ENCODE measurements at regions not wholly inside any gene's neighbourhood (a gene's known extent, or its start where the extent isn't known, plus 50 kb on each side); places are given as distances from the start of the nearest gene placed in this dataset.
"Not testable (repeated sequence)": the region's sequence is repeated elsewhere in the genome, so short reads cannot be mapped to it uniquely, and the experiment has no call there.

- DNase-seq = not testable (repeated sequence)
Observed at GRCh38 chr5:102154791-102155605, 141.1 kb downstream of the SLCO4C1 start.

- no peak for DNase-seq
Observed at GRCh38 chr5:102154291-102154690, 141.8 kb downstream of the SLCO4C1 start.

- no peak for DNase-seq
Observed at GRCh38 chr5:102153003-102153759, 142.9 kb downstream of the SLCO4C1 start.

- DNase-seq = no peak
Observed at GRCh38 chr5:102139029-102139428, 157.1 kb downstream of the SLCO4C1 start.

GRCh38 chr5:102138243-102138653 lies 157.8 kb downstream of the SLCO4C1 start:
- DNase-seq = no peak

- DNase-seq = no peak
Observed at GRCh38 chr5:102130890-102131289, 165.2 kb downstream of the SLCO4C1 start.

- no peak for DNase-seq
Observed at GRCh38 chr5:102130386-102130785, 165.7 kb downstream of the SLCO4C1 start.

- DNase-seq = no peak
Observed at GRCh38 chr5:102119252-102119651, 176.8 kb downstream of the SLCO4C1 start.

- no peak for DNase-seq
Observed at GRCh38 chr5:102115736-102116135, 180.3 kb downstream of the SLCO4C1 start.

GRCh38 chr5:102114525-102115069 lies 181.5 kb downstream of the SLCO4C1 start:
- no peak for DNase-seq

- DNase-seq = no peak
Observed at GRCh38 chr5:102107865-102108264, 188.2 kb downstream of the SLCO4C1 start.

- DNase-seq = no peak
Observed at GRCh38 chr5:102106599-102106998, 189.5 kb downstream of the SLCO4C1 start.

GRCh38 chr5:102099766-102100331 lies 196.2 kb downstream of the SLCO4C1 start:
- no peak for DNase-seq

- DNase-seq = not testable (repeated sequence)
Observed at GRCh38 chr5:102099083-102099482, 197.0 kb downstream of the SLCO4C1 start.

GRCh38 chr5:102098606-102099005 lies 197.5 kb downstream of the SLCO4C1 start:
- DNase-seq = not testable (repeated sequence)

- no peak for DNase-seq
Observed at GRCh38 chr5:102090770-102091169, 205.3 kb downstream of the SLCO4C1 start.

GRCh38 chr5:102089883-102090282 lies 206.2 kb downstream of the SLCO4C1 start:
- no peak for DNase-seq

GRCh38 chr5:102087906-102088305 lies 208.2 kb downstream of the SLCO4C1 start:
- no peak for DNase-seq

GRCh38 chr5:102080288-102080687 lies 215.8 kb downstream of the SLCO4C1 start:
- no peak for DNase-seq

- no peak for DNase-seq
Observed at GRCh38 chr5:102077920-102078319, 218.2 kb downstream of the SLCO4C1 start.

- no peak for DNase-seq
Observed at GRCh38 chr5:102069974-102070373, 226.1 kb downstream of the SLCO4C1 start.

GRCh38 chr5:102068870-102069269 lies 227.2 kb downstream of the SLCO4C1 start:
- DNase-seq = no peak

GRCh38 chr5:102049517-102049916 lies 246.6 kb downstream of the SLCO4C1 start:
- DNase-seq = no peak
